ENCODE measurements at regions not wholly inside any gene's neighbourhood (a gene's known extent, or its start where the extent isn't known, plus 50 kb on each side); places are given as distances from the start of the nearest gene placed in this dataset.
"Not testable (repeated sequence)": the region's sequence is repeated elsewhere in the genome, so short reads cannot be mapped to it uniquely, and the experiment has no call there.

- no peak for DNase-seq (ENCODE audit: low read depth in 2 of 2)
Measured at GRCh38 chr3:194038960-194039359, 97.0 kb upstream of the HES1 start.

DNA sequence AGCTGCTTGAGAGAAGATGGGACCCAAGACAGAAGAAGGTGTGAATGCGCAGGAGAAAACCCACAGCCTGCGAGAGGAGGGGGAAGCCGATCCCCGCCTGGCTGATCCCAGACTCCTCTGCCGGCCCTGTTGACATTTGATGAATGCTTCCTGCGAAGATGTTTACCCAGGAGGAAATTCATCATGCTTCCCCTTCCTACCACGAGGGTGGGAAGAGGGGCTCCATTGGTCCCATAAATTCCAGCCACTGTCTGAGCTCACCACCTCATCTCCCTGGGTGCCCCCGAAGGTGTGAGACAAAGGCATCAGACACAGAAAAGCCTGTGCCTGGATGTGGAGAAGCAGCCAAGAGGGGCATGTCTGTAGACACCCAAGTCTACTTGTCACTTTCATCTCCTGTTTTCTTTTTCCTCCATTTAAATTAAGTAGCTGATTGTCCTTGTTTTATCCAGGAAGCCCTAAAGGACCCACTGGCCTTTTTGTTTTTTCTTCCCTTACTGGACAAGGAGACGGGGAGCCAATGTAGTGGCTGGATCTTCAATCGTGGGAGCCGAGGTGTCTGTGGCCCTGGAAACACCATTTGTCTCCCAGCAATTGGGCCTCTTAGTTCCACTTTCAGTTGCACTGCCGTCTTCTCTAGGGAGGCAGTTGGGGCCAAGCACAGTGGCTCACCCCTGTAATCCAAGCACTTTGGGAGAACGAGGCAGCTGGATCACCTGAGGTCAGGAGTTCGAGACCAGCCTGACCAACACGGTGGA lies 95.3 kb upstream of the HES1 start:
- no peak for DNase-seq (ENCODE audit: low read depth in 2 of 2)

- DNase-seq (ENCODE audit: low read depth in 2 of 2) = no peak
Measured at GRCh38 chr3:194042927-194043326, 93.0 kb upstream of the HES1 start.

DNA sequence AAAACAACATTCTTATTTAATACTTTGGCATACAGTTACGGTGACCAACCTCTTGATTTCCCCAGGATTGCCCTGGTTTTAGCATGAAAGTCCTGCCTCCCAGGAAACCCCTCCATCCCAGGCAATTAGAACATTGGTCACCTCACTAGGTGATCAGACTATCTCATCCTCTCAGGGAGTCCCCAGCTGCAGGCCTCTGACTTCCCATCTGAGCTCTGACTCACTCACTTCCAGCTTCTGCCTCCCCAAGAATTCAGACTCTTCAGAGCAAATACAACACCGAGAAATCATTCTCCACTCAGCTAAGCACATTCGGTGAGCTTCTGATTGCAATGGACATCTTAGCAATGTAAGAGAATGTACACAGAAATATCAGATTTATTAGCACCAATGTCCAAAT lies 92.4 kb upstream of the HES1 start:
- DNase-seq (ENCODE audit: low read depth in 2 of 2) = no peak

GRCh38 chr3:194045289-194045688 lies 90.7 kb upstream of the HES1 start:
- DNase-seq (ENCODE audit: low read depth in 2 of 2) = no peak

DNA sequence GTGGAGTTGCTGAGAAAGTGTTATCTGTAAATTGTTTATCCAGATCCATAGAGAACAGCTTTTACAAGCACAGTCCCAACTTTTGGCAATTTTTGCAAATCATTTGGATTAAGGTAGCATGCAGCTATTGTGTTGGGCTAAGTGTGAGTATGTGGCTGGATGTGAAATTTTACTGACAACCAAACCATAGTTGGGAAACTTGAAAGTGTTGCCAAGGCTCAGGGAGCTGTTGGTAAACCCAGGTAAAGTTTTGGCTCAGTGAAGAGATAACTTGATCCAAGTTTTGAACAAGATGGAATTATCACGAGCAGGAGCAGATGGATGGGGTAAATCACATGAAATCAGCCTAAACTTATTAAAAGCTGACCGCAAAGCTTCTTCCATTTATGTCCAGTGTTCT lies 90.0 kb upstream of the HES1 start:
- DNase-seq (ENCODE audit: low read depth in 2 of 2) = no peak

DNA sequence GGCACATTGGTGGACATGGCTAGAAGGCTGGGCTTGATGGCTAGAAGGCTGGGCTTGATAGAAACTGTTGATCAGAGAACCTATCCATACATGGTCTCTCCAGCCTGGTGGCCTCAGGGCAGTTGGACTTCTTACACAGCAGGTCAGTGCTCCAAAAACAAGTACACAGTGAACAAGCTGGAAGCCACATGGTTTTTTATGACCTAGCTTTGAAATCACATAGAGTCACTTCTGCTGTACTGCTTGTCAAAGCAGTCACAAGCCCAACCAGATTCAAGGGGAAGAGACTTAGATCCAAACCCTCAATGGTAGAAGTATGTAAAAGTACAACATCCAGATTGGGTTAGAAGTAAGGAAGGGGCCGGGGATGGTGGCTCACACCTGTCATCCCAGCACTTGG lies 89.4 kb upstream of the HES1 start:
- no peak for DNase-seq (ENCODE audit: low read depth in 2 of 2)

GRCh38 chr3:194046995-194047645 lies 88.8 kb upstream of the HES1 start:
- no peak for DNase-seq (ENCODE audit: low read depth in 2 of 2)

DNA sequence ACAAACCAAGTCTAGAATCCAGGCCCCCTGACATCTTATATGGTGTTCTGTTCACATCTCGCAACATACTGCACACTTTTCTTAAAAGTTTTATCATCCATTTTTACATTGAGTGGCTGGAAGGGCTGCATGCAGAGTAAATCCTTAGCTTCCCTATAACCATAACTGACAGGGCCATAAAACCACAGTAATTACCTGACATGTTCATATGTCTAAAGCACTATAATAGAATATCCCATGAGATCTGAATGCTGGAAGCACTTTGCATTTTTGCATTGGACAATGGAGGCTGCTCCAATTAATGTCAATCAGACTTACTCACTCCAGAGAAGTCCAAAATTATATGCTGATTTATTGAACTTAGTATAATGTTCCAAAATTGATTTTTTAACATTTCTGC lies 86.6 kb upstream of the HES1 start:
- no peak for DNase-seq (ENCODE audit: low read depth in 2 of 2)

GRCh38 chr3:194050782-194051320 lies 85.1 kb upstream of the HES1 start:
- no peak for DNase-seq (ENCODE audit: low read depth in 2 of 2)

- DNase-seq (ENCODE audit: low read depth in 2 of 2) = no peak
Measured at GRCh38 chr3:194051366-194052149, 84.4 kb upstream of the HES1 start.

- DNase-seq (ENCODE audit: low read depth in 2 of 2) = no peak
Measured at GRCh38 chr3:194053136-194053535, 82.8 kb upstream of the HES1 start.

DNA sequence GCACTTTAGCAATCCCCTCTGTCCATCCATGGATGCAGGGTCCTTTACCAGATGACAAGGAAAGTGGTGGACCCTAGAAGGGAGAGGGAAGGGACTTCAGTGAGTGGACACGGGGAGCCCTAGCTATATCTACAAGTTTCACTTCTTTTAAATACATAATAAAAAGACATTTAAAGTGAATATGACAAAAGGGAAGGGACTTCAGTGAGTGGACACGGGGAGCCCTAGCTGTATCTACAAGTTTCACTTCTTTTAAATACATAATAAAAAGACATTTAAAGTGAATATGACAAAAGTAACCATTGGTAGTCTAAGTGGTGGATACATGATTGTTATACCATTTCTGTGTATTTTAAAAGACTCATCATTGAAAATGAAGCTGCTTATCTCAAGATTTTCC lies 81.9 kb upstream of the HES1 start:
- DNase-seq (ENCODE audit: low read depth in 2 of 2) = no peak

DNA sequence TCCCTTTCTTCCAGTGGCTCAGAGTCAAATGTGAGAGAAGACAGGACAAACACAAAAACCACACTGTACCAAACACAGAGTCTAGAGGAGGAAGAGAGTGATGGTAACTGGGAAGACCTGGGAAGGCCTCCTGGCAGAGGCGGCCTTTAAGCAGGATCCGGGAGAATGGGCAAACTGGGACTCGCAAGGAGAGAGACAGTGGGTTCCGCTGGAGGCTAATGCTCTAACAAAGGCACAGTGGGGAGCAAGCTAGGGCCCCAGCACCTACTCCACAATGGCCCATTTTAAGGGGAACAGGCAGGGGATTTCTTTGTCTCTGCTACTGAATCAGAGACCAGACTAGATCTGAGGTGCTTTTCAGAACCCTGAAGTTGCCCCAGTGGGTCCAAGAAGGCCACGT lies 81.4 kb upstream of the HES1 start:
- DNase-seq (ENCODE audit: low read depth in 2 of 2) = no peak

GRCh38 chr3:194054961-194055360 lies 81.0 kb upstream of the HES1 start:
- DNase-seq (ENCODE audit: low read depth in 2 of 2) = no peak

DNA sequence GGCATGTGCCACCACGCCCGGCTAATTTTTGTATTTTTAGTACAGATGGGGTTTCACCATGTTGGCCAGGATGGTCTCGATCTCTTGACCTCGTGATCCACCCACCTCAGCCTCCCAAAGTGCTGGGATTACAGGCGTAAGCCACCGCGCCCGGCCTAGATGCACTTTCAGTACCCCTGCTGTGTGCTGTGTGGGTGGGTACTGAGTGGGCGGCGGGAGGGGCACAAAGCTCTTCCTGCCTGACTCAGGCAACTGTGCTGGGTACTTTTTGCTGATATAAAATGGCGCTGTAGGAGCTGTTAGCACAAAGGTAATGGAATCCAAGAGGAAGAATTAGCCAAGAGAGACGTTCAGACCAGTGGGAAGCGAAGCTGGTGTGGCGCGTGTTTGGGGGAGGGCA lies 79.6 kb upstream of the HES1 start:
- DNase-seq (ENCODE audit: low read depth in 2 of 2) = not testable (repeated sequence)

DNA sequence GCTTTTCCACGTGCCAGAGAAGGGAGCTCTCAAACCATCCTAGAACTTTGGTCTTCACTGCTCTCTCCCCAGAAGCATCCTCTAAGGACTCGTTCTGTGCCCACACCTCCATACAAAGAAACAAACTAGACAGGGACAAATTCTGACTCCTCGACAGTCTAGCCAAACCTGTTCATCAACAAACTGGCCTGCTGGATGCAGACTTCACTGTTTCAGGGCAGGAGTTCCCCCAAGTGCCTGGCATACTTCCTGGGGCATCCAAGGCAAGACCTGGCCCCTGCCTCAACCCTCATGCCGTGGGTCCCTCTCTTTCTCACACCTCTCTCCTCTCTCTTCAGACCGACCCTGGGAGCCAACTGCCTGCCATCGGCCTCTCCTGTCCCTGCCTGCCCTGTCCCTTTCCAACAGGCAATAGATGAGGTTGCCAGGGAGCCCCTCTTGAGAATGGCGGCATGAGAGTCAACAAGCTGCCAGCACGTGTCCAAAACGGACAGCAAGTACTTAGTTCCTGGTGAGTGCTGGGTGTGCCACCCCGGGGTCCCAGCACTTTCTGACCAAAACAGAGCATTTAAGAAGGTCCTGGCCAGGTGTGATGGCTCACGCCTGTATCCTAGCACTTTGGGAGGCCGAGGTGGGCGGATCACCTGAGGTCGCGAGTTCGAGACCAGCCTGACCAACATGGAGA lies 79.1 kb upstream of the HES1 start:
- no peak for DNase-seq (ENCODE audit: low read depth in 2 of 2)

DNA sequence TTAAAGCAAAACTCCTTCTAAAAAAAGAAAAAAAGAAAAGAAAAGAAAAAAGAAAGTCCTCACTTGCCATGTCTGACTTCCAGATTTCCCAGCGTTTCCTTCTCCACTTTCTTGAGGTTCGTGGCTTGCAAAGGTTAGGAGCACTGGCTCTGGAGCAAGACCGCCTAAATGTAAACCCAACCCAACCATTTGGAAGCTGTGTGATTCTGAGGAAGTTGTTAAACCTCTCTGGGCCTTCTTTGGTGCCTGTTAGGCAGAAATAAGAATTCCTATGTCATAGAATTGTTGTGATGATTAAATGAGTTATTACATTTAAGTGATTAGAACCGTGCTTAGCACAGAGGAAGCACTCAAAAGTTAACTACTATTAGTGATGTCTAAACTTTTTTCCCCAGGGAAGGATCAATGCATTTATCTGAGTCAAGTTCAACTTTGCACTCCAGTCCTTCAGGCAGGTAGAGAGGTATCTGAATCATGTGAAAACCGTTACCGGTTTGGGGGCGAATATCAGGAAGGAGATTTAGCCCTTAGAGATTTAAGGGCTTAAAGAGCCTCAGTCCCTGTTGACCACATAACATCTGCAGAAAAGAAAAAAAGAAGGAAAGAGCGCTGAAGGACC lies 78.3 kb upstream of the HES1 start:
- DNase-seq (ENCODE audit: low read depth in 2 of 2) = no peak

GRCh38 chr3:194058189-194058571 lies 77.8 kb upstream of the HES1 start:
- peak in 1 of 2 donors; percentile 15 for DNase-seq (ENCODE audit: low read depth in 2 of 2)

GRCh38 chr3:194058753-194059152 lies 77.2 kb upstream of the HES1 start:
- no peak for DNase-seq (ENCODE audit: low read depth in 2 of 2)

DNA sequence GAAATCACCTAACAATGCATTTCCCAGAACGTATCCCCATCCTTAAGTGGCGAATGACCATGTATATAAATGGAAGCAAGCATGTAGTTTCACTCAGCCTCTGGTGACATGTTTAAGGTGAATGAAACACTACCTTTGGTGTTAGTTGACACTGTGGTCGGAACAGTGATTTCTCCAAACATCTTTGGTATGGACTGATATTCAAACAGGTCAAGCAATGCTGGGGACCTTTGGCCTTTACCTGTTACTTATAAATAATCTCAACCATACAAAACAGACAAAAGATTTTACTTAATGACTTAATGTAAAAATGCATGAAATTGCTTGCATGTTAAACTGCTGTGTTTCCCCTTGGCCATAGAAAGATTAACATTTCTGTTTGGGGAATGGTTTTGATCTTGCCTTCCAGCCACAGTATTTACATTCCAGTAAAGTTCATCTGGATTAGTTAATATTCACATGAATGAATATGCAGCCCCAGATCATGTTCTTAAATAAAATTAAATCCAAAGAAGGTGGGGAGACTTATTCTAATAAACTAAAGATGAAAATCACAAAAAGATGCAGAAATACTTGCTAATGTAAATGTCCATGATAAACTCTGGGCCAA lies 74.4 kb upstream of the HES1 start:
- DNase-seq (ENCODE audit: low read depth in 2 of 2) = no peak
